ENCODE measurements at regions not wholly inside any gene's neighbourhood (a gene's known extent, or its start where the extent isn't known, plus 50 kb on each side); places are given as distances from the start of the nearest gene placed in this dataset.
"Not testable (repeated sequence)": the region's sequence is repeated elsewhere in the genome, so short reads cannot be mapped to it uniquely, and the experiment has no call there.

GRCh38 chr5:98546924-98547323 is 226.5 kb upstream of the RGMB start:
- H3K27ac ChIP-seq (ENCODE audit: low read depth, low read length); H4K20me1 ChIP-seq (replicated peaks in 1 of 2; ENCODE audit: control insufficient read depth in 1 of 2, insufficient read depth in 2 of 2, low read length in 2 of 2); H2BK20ac ChIP-seq (ENCODE audit: low read length); FAIRE-seq; H3K27me3 ChIP-seq (replicated peaks in 1 of 4; ENCODE audit: control insufficient read depth in 3 of 4, extremely low read depth in 1 of 4, insufficient read depth in 3 of 4, low read length in 3 of 4); DNase-seq (ENCODE audit: low read depth in 1 of 2, low spot score in 2 of 2); H3K4me2 ChIP-seq (ENCODE audit: insufficient read depth in 1 of 2, low read depth in 2 of 2, low read length in 2 of 2); H4K91ac ChIP-seq (replicated peaks; ENCODE audit: insufficient read length, low read length); H3K9ac ChIP-seq (replicated peaks in 1 of 4; ENCODE audit: extremely low read depth in 1 of 4, low read depth in 3 of 4, low read length in 3 of 4); H3K14ac ChIP-seq (ENCODE audit: insufficient read length); H2AFZ ChIP-seq (ENCODE audit: low read length); H3K23me2 ChIP-seq (ENCODE audit: low read depth, low read length); H4K5ac ChIP-seq (ENCODE audit: insufficient read length, low read depth, low read length); H2AK5ac ChIP-seq (ENCODE audit: low read depth, low read length); H3K18ac ChIP-seq (ENCODE audit: extremely low read depth, low read length); H2BK5ac ChIP-seq (ENCODE audit: low read depth, low read length); H2BK120ac ChIP-seq (replicated peaks; ENCODE audit: low read depth, low read length); H3K79me2 ChIP-seq (ENCODE audit: control insufficient read depth in 1 of 2, insufficient read depth in 2 of 2, low read length in 2 of 2); H3K79me1 ChIP-seq (ENCODE audit: low read depth, low read length); H3K4ac ChIP-seq (replicated peaks; ENCODE audit: insufficient read length, low read depth, low read length); H3K4me1 ChIP-seq (replicated peaks in 1 of 4; ENCODE audit: control insufficient read depth in 3 of 4, insufficient read depth in 4 of 4, low read length in 3 of 4); H3K56ac ChIP-seq (replicated peaks; ENCODE audit: insufficient read length, low read depth, low read length); H4K8ac ChIP-seq (ENCODE audit: extremely low read depth, insufficient read depth, low read length); CTCF ChIA-PET (ENCODE audit: partially characterized antibody); H3K23ac ChIP-seq (ENCODE audit: insufficient read length); POLR2A ChIA-PET (ENCODE audit: partially characterized antibody); H3K36me3 ChIP-seq (ENCODE audit: control insufficient read depth in 2 of 4, insufficient read depth in 4 of 4, low read length in 3 of 4); H2BK12ac ChIP-seq (ENCODE audit: low read depth, low read length); H2BK15ac ChIP-seq (ENCODE audit: low read length); H3K4me3 ChIP-seq (ENCODE audit: extremely low read depth in 1 of 4, insufficient read depth in 2 of 4, low read depth in 3 of 4, low read length in 4 of 4): not testable (repeated sequence)
- peaks cover 5 to 11% of the 10 kb centered on the region in 2 experiments; a peak in 2 of 4 replicates for H3K9me3 ChIP-seq (ENCODE audit: insufficient read depth in 2 of 2, low read depth in 1 of 2, low read length in 1 of 2)
- WGBS, 2 experiments (ENCODE audit: extremely low coverage in 1 of 2, insufficient coverage in 1 of 2, insufficient read length in 1 of 2, insufficient replicate concordance in 2 of 2, low coverage in 1 of 2, low lambda C conversion rate in 2 of 2, missing lambda C conversion rate in 1 of 2): 70% methylated on average over 4 of the region's 14 CpGs; no CpG with 5 or more reads in 1 of the 2 experiments

Measured in H1 (cell line).